Stimulated activated naive B cell treated with anti-CD40 and anti-IgM and Interleukin-4, amounts not matched to agents 10 μg/mL and 1 μg/mL and 100 μg/mL, for 72 hours (primary cell): ENCODE measurements at regions not wholly inside any gene's neighbourhood (a gene's known extent, or its start where the extent isn't known, plus 50 kb on each side); places are given as distances from the start of the nearest gene placed in this dataset.
A peak's percentile ranks its signal among the peaks of the same experiment; 100 is the strongest.
"Not testable (repeated sequence)": the region's sequence is repeated elsewhere in the genome, so short reads cannot be mapped to it uniquely, and the experiment has no call there.

Experiments used
- ATAC-seq, 2 donors: fragments of 150-1000 bp; cut with Tn5 transposase; replicated peaks; 2 replicates each; pipeline ENCODE4 v1.10.0; 2021; ENCODE audit warnings: moderate library complexity in 1 of 2
- DNase-seq: peaks from one replicate; pipeline ENCODE4 v3.0.0; 2021
- H3K27ac Mint-ChIP-seq: one replicate; pipeline ENCODE4 v1.8.0; 2022; ENCODE audit warnings: mild to moderate bottlenecking, mixed read lengths
- H3K27me3 Mint-ChIP-seq, 2 donors: one replicate each; pipeline ENCODE4 v1.8.0; 2022; ENCODE audit warnings: mixed read lengths in 2 of 2
- H3K36me3 Mint-ChIP-seq, 2 donors: one replicate each; pipeline ENCODE4 v1.8.0; 2022; ENCODE audit warnings: mixed read lengths in 2 of 2, mild to moderate bottlenecking in 1 of 2
- H3K4me1 Mint-ChIP-seq, 2 donors: one replicate each; pipeline ENCODE4 v1.8.0; 2022; ENCODE audit warnings: mixed read lengths in 2 of 2, mild to moderate bottlenecking in 1 of 2
- H3K4me3 Mint-ChIP-seq, 2 donors: one replicate each; pipeline ENCODE4 v1.8.0; 2022; ENCODE audit warnings: mild to moderate bottlenecking in 2 of 2, mixed read lengths in 2 of 2, moderate library complexity in 1 of 2
- H3K9me3 Mint-ChIP-seq, 2 donors: one replicate each; pipeline ENCODE4 v1.8.0; 2022; ENCODE audit warnings: mixed read lengths in 2 of 2, mild to moderate bottlenecking in 1 of 2

DNA sequence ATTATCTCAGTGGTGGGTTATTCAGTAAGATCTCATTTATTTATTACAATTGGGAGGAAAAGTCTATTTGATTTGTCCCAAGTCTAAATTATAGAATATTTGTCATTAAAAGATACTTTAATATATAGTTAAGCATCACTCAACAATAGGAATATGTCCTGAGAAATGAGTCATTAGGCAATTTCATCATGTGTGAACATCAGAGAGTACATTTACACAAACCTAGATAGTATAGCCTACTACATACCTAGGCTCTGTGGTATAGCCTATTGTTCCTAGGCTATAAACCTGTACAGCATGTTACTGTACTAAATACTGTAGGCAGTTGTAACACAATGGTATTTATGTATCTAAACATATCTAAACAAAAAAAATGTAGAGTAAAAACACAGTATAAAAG is 135.0 kb upstream of the RASA1 start:
- Mint-ChIP-seq H3K27me3 (no peaks in the 10 kb centered on the region), H3K4me3 (no peak overlapping the region), H3K9me3 (peaks cover 0 to 3% of the 10 kb centered on the region in 2 donors), H3K27ac (no peak overlapping the region), H3K4me1 (peaks cover 12 to 22% of the 10 kb centered on the region in 2 donors), H3K36me3 (no peaks in the 10 kb centered on the region)
- no peak for ATAC-seq
- DNase-seq = no peak

DNA sequence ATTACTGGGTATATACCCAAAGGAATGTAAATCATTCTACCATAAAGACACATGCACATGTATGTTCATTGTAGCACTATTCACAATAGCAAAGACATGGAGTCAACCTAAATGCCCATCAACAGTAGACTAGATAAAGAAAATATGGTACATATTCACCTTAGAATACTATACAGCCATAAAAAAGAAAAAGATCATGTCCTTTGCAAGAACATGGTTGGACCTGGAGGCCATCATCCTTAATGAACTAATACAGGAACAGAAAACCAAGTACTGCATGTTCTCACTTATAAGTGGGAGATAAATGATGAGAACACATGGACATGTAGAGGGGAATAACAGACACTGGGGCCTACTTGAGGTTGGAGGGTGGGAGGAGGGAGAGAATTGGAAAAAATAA is 133.2 kb upstream of the RASA1 start:
- H3K27ac Mint-ChIP-seq, H3K36me3 Mint-ChIP-seq, ATAC-seq, H3K27me3 Mint-ChIP-seq, DNase-seq, H3K4me3 Mint-ChIP-seq, H3K9me3 Mint-ChIP-seq: not testable (repeated sequence)
- H3K4me1 Mint-ChIP-seq = peaks cover 12 to 21% of the 10 kb centered on the region in 2 donors

DNA sequence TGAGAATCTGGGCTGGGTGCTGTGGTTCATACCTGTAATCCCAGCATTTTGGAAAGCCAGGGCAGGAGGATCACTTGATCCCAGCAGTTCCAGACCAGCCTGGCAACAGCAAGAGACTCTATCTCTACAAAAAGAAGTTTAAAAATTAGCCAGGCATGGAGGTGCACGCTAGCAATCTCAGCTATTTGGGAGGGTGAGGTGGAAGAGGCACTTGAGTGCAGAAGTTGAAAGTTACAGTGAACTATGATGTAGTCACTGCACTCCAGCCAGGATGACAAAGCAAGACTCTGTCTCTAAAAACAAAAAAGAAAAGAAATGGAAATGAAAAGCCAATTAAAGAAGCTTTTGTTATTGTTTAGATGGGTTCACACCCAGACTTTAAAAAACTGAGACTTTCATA is 131.6 kb upstream of the RASA1 start:
- no peaks in the 10 kb centered on the region for H3K36me3 Mint-ChIP-seq
- H3K9me3 Mint-ChIP-seq = peaks cover 0 to 3% of the 10 kb centered on the region in 2 donors
- no peak overlapping the region for H3K27ac Mint-ChIP-seq
- H3K27me3 Mint-ChIP-seq = no peaks in the 10 kb centered on the region
- no peak for ATAC-seq
- no peak overlapping the region for H3K4me3 Mint-ChIP-seq
- H3K4me1 Mint-ChIP-seq = peaks cover 13 to 31% of the 10 kb centered on the region in 2 donors
- no peak for DNase-seq

DNA sequence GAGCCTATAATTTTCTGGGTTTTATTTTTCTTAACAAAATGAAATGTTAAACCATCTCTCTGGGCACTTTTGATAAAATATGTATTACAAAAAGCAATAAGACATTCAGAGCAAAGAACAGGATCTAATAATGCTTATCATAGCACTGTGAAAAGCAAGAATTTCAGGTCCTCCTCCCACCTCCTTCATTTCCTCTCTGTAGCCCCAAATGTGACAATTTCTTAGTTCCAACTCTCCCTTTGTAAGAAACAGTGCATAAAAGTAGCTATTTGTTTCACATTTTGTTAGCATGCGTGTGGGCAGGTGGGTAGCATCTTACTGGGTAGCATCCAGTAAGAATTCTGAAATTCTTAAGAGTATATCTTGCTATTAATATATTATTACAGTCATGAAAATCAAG is 130.9 kb upstream of the RASA1 start:
- Mint-ChIP-seq H3K27ac (no peak overlapping the region), H3K36me3 (no peaks in the 10 kb centered on the region)

DNA sequence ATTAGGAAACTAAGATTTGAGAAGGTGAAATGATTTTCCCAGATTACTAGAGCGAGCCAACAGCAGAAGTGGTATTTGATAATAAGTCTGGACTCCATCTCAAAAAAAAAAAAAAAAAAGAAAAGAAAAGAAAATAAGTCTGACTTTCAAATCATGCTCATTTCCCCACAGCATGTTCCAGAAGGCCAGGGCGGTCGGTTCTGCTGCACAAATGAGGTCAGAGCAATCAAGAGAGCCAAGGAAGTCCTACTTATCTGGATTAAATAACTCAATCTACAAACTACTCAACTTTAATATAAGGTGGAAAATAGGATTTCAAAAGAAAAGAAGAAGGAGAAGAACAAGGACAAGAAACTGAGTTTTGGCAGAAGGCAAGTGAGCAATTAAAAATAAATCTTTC is 130.4 kb upstream of the RASA1 start:
- no peaks in the 10 kb centered on the region for H3K36me3 Mint-ChIP-seq
- H3K9me3 Mint-ChIP-seq = peaks cover 0 to 3% of the 10 kb centered on the region in 2 donors
- no peak overlapping the region for H3K4me3 Mint-ChIP-seq
- no peak overlapping the region for H3K27ac Mint-ChIP-seq
- DNase-seq (no peak), ATAC-seq (no peak)
- H3K27me3 Mint-ChIP-seq = no peaks in the 10 kb centered on the region
- peaks cover 8 to 26% of the 10 kb centered on the region in 2 donors for H3K4me1 Mint-ChIP-seq

More for the DNA sequence above, 130.9 kb upstream of the RASA1 start:
- Mint-ChIP-seq H3K9me3 (peaks cover 0 to 3% of the 10 kb centered on the region in 2 donors), H3K4me1 (peaks cover 13 to 31% of the 10 kb centered on the region in 2 donors), H3K27me3 (no peaks in the 10 kb centered on the region), H3K4me3 (no peak overlapping the region)
- no peak for ATAC-seq
- DNase-seq = no peak

DNA sequence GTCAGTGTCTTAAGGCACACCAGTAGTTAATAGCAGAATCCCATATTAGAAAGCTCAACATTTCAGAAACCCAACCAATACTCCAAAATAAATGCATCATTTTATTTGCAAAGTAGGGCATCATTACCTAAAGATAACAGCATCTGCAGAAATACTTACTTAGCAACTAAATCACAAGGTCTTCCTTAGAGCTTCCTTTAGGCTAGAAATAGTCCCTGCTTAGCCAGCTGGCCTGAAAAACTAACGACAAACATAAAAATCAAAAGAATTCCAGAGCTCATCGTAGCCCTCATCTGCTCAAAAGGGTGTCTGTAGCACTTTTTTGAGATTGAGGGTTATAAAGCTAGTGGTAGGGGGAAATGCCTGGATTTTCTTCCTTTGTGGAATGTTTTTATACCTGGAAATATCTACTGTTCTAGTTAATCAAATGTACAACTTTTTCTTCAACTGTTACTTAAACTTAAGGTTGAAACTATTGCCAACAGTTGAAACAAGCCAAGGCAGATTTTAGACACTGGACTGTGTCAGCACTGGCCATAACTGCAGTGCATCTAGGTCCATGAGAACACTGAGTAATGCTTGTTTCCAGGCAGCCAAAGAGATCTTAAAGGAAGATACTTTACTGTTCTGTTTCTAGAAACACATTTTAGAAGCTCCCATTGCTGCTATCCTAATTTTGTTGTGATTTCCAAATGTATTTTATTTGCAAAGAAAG is 129.4 kb upstream of the RASA1 start:
- Mint-ChIP-seq H3K36me3 (no peaks in the 10 kb centered on the region), H3K9me3 (peaks cover 0 to 3% of the 10 kb centered on the region in 2 donors), H3K4me3 (no peak overlapping the region), H3K27me3 (no peaks in the 10 kb centered on the region), H3K4me1 (peaks cover 10 to 29% of the 10 kb centered on the region in 2 donors), H3K27ac (no peak overlapping the region)
- no peak for DNase-seq
- ATAC-seq = no peak

DNA sequence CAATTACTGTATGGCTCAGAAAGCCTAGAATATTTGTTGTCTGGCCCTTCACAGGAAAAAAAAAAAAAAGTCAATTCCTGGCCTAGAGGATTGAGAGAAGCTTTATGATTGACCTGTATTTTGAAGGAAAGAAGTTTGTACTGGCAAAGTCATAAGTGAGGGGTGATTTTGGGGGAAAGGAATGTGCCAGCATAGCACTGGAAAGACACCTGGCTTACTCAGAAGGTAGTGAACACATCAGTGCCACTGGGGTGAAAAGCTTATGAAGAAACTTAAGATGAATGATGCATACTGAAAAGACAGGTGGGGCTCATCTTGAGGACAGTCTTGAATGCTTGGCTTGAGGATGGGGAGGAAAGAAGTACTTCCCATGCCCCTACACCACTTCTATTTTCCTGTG is 127.9 kb upstream of the RASA1 start:
- DNase-seq = no peak

DNA sequence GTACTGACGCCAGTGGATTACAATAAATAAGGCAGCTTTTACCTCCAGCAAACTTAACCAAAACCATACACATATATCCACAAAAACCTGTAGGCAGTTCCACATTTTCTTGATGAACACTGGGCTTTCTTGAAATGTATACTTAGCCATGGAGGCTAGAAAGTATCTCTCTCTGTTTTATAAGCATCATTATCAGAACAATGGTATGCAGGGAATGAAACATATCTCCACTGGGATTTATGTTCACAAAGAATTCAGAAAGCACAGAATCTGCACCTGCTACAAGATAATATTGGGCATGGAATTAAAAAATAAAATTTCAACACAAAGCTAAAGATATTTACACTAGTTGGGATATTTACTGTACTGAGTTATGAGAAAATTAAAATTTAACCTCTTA is 126.1 kb upstream of the RASA1 start:
- H3K9me3 Mint-ChIP-seq = no peaks in the 10 kb centered on the region
- peaks cover 7 to 21% of the 10 kb centered on the region in 2 donors for H3K4me1 Mint-ChIP-seq
- no peak overlapping the region for H3K4me3 Mint-ChIP-seq
- ATAC-seq (no peak), DNase-seq (no peak)
- no peaks in the 10 kb centered on the region for H3K36me3 Mint-ChIP-seq
- no peaks in the 10 kb centered on the region for H3K27me3 Mint-ChIP-seq
- H3K27ac Mint-ChIP-seq = no peak overlapping the region

More for the DNA sequence above, 127.9 kb upstream of the RASA1 start:
- Mint-ChIP-seq H3K27ac (no peak overlapping the region), H3K4me3 (no peak overlapping the region), H3K36me3 (no peaks in the 10 kb centered on the region), H3K4me1 (peaks cover 10 to 29% of the 10 kb centered on the region in 2 donors), H3K27me3 (no peaks in the 10 kb centered on the region), H3K9me3 (no peaks in the 10 kb centered on the region)
- ATAC-seq = no peak

DNA sequence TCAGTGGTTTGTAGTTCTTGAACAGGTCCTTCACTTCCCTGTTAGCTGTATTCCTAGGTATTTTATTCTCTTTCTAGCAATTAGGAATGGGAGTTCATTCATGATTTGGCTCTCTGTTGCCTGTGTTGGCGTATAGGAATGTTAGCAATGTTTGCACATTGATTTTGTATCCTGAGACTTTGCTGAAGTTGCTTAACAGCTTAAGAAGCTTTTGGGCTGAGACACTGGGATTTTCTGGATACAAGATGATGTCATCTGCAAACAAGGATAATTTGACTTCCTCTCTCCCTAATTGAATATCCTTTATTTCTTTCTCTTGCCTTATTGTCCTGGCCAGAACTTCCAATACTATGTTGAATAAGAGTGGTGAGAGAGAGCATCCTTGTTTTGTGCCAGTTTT is 121.8 kb upstream of the RASA1 start:
- not testable (repeated sequence) for H3K9me3 Mint-ChIP-seq, ATAC-seq, H3K4me3 Mint-ChIP-seq, H3K27ac Mint-ChIP-seq, DNase-seq, H3K36me3 Mint-ChIP-seq, H3K4me1 Mint-ChIP-seq, H3K27me3 Mint-ChIP-seq

DNA sequence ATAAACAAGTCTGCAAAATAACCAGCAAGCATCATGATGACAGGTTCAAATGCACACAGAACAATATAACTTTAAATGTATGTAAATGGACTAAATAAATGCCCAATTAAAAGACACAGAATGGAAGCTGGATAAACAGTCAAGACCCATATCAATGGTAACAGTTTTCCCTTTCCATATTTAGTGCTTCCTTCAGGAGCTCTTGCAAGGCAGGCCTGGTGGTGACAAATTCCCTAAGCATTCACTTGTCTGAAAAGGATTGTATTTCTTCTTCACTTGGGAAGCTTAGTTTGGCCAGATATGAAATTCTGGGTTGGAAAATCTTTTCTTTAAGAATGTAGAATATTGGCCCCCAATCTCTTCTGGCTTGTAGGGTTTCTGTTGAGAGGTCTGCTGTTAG is 120.2 kb upstream of the RASA1 start:
- no peaks in the 10 kb centered on the region for H3K27me3 Mint-ChIP-seq
- no peaks in the 10 kb centered on the region for H3K36me3 Mint-ChIP-seq
- H3K9me3 Mint-ChIP-seq = no peaks in the 10 kb centered on the region
- peaks cover 10 to 13% of the 10 kb centered on the region in 2 donors for H3K4me1 Mint-ChIP-seq
- no peak overlapping the region for H3K4me3 Mint-ChIP-seq
- ATAC-seq (no peak), DNase-seq (no peak)
- H3K27ac Mint-ChIP-seq = no peak overlapping the region

DNA sequence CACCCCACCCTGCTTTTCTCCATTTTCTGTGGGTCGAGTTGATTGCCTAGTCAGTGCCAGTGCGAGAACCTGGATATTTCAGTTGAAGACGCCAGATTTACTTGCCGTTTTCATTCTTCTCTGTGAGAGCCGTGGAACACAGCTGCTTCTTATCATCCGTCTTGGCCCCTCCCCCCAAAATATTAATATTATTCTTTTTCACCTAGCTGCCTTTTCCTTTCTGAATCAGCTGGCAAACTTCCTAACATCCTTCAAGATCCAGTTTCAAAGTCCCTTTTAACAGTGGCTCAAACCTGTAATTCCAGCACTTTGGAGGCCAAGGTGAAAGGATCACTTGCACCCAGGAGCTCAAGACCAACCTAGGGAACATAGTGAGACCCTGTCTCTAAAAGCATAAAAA is 117.1 kb upstream of the RASA1 start:
- Mint-ChIP-seq H3K27ac (no peak overlapping the region), H3K36me3 (no peaks in the 10 kb centered on the region), H3K27me3 (no peaks in the 10 kb centered on the region), H3K4me1 (peaks cover 8 to 20% of the 10 kb centered on the region in 2 donors), H3K4me3 (no peak overlapping the region), H3K9me3 (no peaks in the 10 kb centered on the region)
- ATAC-seq = no peak
- no peak for DNase-seq

DNA sequence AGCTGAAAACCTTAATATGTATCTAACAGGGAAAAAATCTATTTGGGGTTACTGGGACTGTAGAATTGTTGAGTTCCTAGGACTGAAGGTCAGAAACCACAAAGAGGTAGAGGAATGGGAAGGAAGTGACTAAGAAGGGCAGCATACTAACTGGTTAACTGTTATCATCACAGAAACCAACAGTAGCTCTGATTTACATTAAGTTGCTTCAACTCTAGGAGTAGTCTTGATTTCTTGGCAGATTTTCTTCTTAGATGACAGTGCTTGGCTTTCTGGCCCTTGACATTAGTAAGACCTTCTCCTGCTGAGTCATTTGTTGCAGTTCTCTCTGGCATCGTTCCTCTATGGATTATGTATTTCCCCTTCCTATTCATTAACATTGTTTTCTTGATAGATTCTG is 116.1 kb upstream of the RASA1 start:
- no peak overlapping the region for H3K4me3 Mint-ChIP-seq
- H3K4me1 Mint-ChIP-seq = peaks cover 9 to 23% of the 10 kb centered on the region in 2 donors
- H3K36me3 Mint-ChIP-seq = no peaks in the 10 kb centered on the region
- ATAC-seq (peak; percentile 73 to 82), DNase-seq (no peak)
- no peaks in the 10 kb centered on the region for H3K27me3 Mint-ChIP-seq
- H3K9me3 Mint-ChIP-seq = no peaks in the 10 kb centered on the region
- H3K27ac Mint-ChIP-seq = no peak overlapping the region

DNA sequence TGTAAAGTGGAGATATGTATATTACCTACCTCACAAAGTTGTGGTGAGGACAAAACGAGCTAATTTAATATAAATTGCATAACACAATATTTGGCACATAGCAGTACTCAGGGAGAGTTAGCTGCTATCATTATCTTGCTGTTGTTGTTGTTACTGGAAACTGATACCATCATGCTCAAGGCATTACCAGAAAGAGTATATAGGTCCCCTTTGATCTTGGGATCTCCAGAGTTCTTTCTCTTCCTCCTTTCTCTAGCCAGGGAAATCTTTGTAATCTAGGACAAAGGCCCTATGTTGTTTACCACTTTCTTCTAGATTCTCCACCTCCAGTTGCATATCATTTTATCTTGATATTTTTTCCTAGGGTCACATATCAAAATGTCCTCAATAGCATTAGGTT is 114.8 kb upstream of the RASA1 start:
- Mint-ChIP-seq H3K4me3 (no peak overlapping the region), H3K9me3 (no peaks in the 10 kb centered on the region), H3K27ac (no peak overlapping the region), H3K4me1 (peaks cover 9 to 23% of the 10 kb centered on the region in 2 donors), H3K36me3 (no peaks in the 10 kb centered on the region), H3K27me3 (no peaks in the 10 kb centered on the region)
- DNase-seq (no peak), ATAC-seq (no peak)

DNA sequence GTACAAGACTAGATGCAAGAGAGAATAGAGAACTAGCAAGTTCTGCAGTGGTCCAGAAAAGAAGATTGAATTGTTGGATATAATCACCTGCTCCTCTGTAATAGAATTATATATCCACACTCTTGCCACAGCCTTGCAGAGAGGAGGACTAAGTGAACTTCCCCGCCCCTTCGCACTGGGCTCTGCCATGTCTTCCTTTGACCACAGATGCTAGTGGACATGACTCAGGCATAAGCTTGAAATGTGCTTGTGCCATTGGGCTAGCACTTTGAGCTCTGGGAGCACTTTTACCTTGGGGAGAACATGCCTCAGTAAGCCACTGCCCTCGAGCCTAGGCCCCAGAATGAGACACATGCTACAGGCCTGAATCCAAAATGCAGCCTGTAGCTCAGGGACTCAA is 113.5 kb upstream of the RASA1 start:
- DNase-seq = no peak
- no peaks in the 10 kb centered on the region for H3K9me3 Mint-ChIP-seq
- H3K27ac Mint-ChIP-seq = peak overlapping the region; percentile 43
- H3K36me3 Mint-ChIP-seq = no peaks in the 10 kb centered on the region
- H3K4me1 Mint-ChIP-seq = peaks cover 9 to 23% of the 10 kb centered on the region in 2 donors
- ATAC-seq = no peak
- no peaks in the 10 kb centered on the region for H3K27me3 Mint-ChIP-seq
- no peak overlapping the region for H3K4me3 Mint-ChIP-seq

DNA sequence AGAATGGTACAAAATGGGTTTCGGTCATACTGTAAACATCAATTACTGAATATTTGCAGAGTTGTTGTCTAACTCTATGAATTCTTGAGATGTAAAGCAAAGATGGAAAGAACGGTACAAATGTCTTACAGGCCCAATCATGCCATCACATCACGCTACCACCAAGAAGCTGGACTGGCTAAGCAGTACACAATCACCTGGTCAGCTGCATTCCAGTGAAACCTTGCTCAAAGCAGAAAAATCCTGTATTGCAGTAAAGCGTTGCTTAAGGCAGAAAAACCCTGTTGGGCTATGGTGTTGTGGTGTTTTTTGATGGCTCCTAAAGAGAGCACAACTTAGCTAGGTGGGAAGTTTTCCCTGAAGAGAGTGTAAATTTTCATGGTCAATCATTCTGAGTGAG is 112.6 kb upstream of the RASA1 start:
- no peak for ATAC-seq
- no peak overlapping the region for H3K4me3 Mint-ChIP-seq
- no peaks in the 10 kb centered on the region for H3K27me3 Mint-ChIP-seq
- peaks cover 9 to 23% of the 10 kb centered on the region in 2 donors for H3K4me1 Mint-ChIP-seq
- DNase-seq = no peak
- H3K36me3 Mint-ChIP-seq = no peaks in the 10 kb centered on the region
- H3K27ac Mint-ChIP-seq = no peak overlapping the region
- no peaks in the 10 kb centered on the region for H3K9me3 Mint-ChIP-seq
